ENCODE measurements at regions not wholly inside any gene's neighbourhood (a gene's known extent, or its start where the extent isn't known, plus 50 kb on each side); places are given as distances from the start of the nearest gene placed in this dataset.

GRCh38 chr3:40969341-40969740 is 230.0 kb upstream of the CTNNB1 start:
- DNase-seq, result peak; percentile 1

GRCh38 chr3:40969756-40970466 is 229.4 kb upstream of the CTNNB1 start:
- no peak for DNase-seq

- peak; percentile 61 for DNase-seq
Observed at GRCh38 chr3:40971191-40972168, 227.8 kb upstream of the CTNNB1 start.

- no peak for DNase-seq
Observed at GRCh38 chr3:40972350-40972749, 227.0 kb upstream of the CTNNB1 start.

- no peak for DNase-seq
Observed at GRCh38 chr3:40973141-40973540, 226.2 kb upstream of the CTNNB1 start.

GRCh38 chr3:40975711-40976121 is 223.6 kb upstream of the CTNNB1 start:
- no peak for DNase-seq

GRCh38 chr3:40976241-40976640 is 223.1 kb upstream of the CTNNB1 start:
- DNase-seq, result no peak

GRCh38 chr3:40978442-40978841 is 220.9 kb upstream of the CTNNB1 start:
- DNase-seq, result no peak

- no peak for DNase-seq
Observed at GRCh38 chr3:40979962-40980361, 219.3 kb upstream of the CTNNB1 start.

GRCh38 chr3:40980467-40980866 is 218.8 kb upstream of the CTNNB1 start:
- no peak for DNase-seq

- DNase-seq, result peak; percentile 53
Observed at GRCh38 chr3:40985195-40985594, 214.1 kb upstream of the CTNNB1 start.

GRCh38 chr3:40988468-40988867 is 210.8 kb upstream of the CTNNB1 start:
- no peak for DNase-seq

GRCh38 chr3:40989141-40990061 is 209.9 kb upstream of the CTNNB1 start:
- DNase-seq, result no peak

GRCh38 chr3:40990062-40990456 is 209.2 kb upstream of the CTNNB1 start:
- DNase-seq, result no peak

- DNase-seq, result no peak
Observed at GRCh38 chr3:40992023-40992422, 207.3 kb upstream of the CTNNB1 start.

GRCh38 chr3:40994611-40995010 is 204.7 kb upstream of the CTNNB1 start:
- DNase-seq, result no peak

GRCh38 chr3:40995271-40995670 is 204.0 kb upstream of the CTNNB1 start:
- no peak for DNase-seq

- no peak for DNase-seq
Observed at GRCh38 chr3:40996382-40996781, 202.9 kb upstream of the CTNNB1 start.

GRCh38 chr3:40996827-40997710 is 202.2 kb upstream of the CTNNB1 start:
- DNase-seq, result no peak

- DNase-seq, result no peak
Observed at GRCh38 chr3:40997711-40998519, 201.4 kb upstream of the CTNNB1 start.

GRCh38 chr3:40999682-41000081 is 199.6 kb upstream of the CTNNB1 start:
- no peak for DNase-seq
